H1 (cell line): ENCODE measurements at regions not wholly inside any gene's neighbourhood (a gene's known extent, or its start where the extent isn't known, plus 50 kb on each side); places are given as distances from the start of the nearest gene placed in this dataset.

Experiments
- CTCF ChIA-PET: fragments of 300-600 bp; sonication (Branson Sonifier 250); formaldehyde crosslinking; loops from one replicate; lab custom pipeline; 2021; ENCODE audit not compliant: partially characterized antibody; lab: Charles Lee
- POLR2A ChIA-PET: fragments of 300-600 bp; sonication (Branson Sonifier 250); formaldehyde crosslinking; loops from one replicate; lab custom pipeline; 2021; ENCODE audit warnings: inconsistent platforms; ENCODE audit not compliant: partially characterized antibody; lab: Charles Lee
- DNase-seq, 2 experiments: peaks; one replicate each; pipeline versions ENCODE4 v3.0.0 to v3.0.0-alpha.2; 2010 to 2022; ENCODE audit warnings: low spot score in 2 of 2, low read depth in 1 of 2, mixed read lengths in 1 of 2
- FAIRE-seq: peaks from 2 replicates; lab custom pipeline; 2011; peaks lifted over from hg19 to GRCh38; lab: Jason Lieb, UNC
- H2AFZ ChIP-seq: 2 replicates; pipeline ENCODE4 v1.8.1; 2012; ENCODE audit warnings: low read length, inconsistent platforms
- H2AK5ac ChIP-seq: 2 replicates; pipeline ENCODE4 v1.6.1; 2013; ENCODE audit warnings: low read depth, low read length
- H2BK120ac ChIP-seq: replicated peaks from 2 replicates; pipeline ENCODE3; 2013; ENCODE audit warnings: low read depth, low read length, inconsistent platforms
- H2BK12ac ChIP-seq: 2 replicates; pipeline ENCODE4 v1.6.1; 2013; ENCODE audit warnings: low read depth, low read length
- H2BK15ac ChIP-seq: 2 replicates; pipeline ENCODE4 v1.6.1; 2013; ENCODE audit warnings: low read length
- H2BK20ac ChIP-seq: 2 replicates; pipeline ENCODE4 v1.6.1; 2013; ENCODE audit warnings: low read length
- H2BK5ac ChIP-seq: 2 replicates; pipeline ENCODE4 v1.6.1; 2013; ENCODE audit warnings: low read depth, low read length
- H3K14ac ChIP-seq: 2 replicates; pipeline ENCODE4 v1.6.1; 2013; ENCODE audit warnings: inconsistent platforms; ENCODE audit not compliant: insufficient read length
- H3K18ac ChIP-seq: 2 replicates; pipeline ENCODE4 v1.6.1; 2013; ENCODE audit warnings: low read length; ENCODE audit errors: extremely low read depth
- H3K23ac ChIP-seq: 2 replicates; pipeline ENCODE4 v1.6.1; 2013; ENCODE audit warnings: inconsistent platforms; ENCODE audit not compliant: insufficient read length
- H3K23me2 ChIP-seq: 2 replicates; pipeline ENCODE4 v1.6.1; 2013; ENCODE audit warnings: low read depth, low read length
- H3K27ac ChIP-seq: 2 replicates; pipeline ENCODE4 v1.6.1; 2011; ENCODE audit warnings: low read depth, low read length, inconsistent platforms
- H3K27me3 ChIP-seq, 4 experiments: replicated peaks in 1 of 4; 1 replicate in 1 of 4; 2 replicates in 3 of 4; pipeline versions ENCODE4 v1.6.1 to v1.8.1; 2011 to 2013; ENCODE audit warnings: low read length in 3 of 4, mild to moderate bottlenecking in 3 of 4, inconsistent platforms in 2 of 4, mixed read lengths in 2 of 4, moderate library complexity in 1 of 4; ENCODE audit not compliant: control insufficient read depth in 3 of 4, insufficient read depth in 3 of 4; ENCODE audit errors: extremely low read depth in 1 of 4
- H3K36me3 ChIP-seq, 4 experiments: 2 replicates each; pipeline versions ENCODE4 v1.6.1 to v1.8.1; 2011 to 2013; ENCODE audit warnings: mild to moderate bottlenecking in 4 of 4, low read length in 3 of 4, moderate library complexity in 2 of 4, control low read depth in 1 of 4, inconsistent platforms in 1 of 4; ENCODE audit not compliant: insufficient read depth in 4 of 4, control insufficient read depth in 2 of 4
- H3K4ac ChIP-seq: replicated peaks from 2 replicates; pipeline ENCODE3; 2013; ENCODE audit warnings: low read length, low read depth, mixed read lengths, inconsistent platforms; ENCODE audit not compliant: insufficient read length
- H3K4me1 ChIP-seq, 4 experiments: replicated peaks in 1 of 4; 1 replicate in 1 of 4; 2 replicates in 3 of 4; pipeline versions ENCODE4 v1.6.1 to v1.8.1; 2011 to 2013; ENCODE audit warnings: low read length in 3 of 4, inconsistent platforms in 2 of 4, mixed read lengths in 1 of 4; ENCODE audit not compliant: insufficient read depth in 4 of 4, control insufficient read depth in 3 of 4
- H3K4me2 ChIP-seq, 2 experiments: 2 replicates each; pipeline versions ENCODE4 v1.6.1 to v1.8.1; 2011 to 2013; ENCODE audit warnings: low read depth in 2 of 2, low read length in 2 of 2, control low read depth in 1 of 2, inconsistent platforms in 1 of 2, mild to moderate bottlenecking in 1 of 2; ENCODE audit not compliant: insufficient read depth in 1 of 2
- H3K4me3 ChIP-seq, 4 experiments: fragments of 200-600, 300-600 bp in 1 of 4; sonication (generic), shearing (Covaris generic), sonication (Bioruptor Twin) in 1 of 4; 2 replicates each; pipeline versions ENCODE4 v1.5.1 to v1.8.1; 2011 to 2016; ENCODE audit warnings: low read length in 4 of 4, low read depth in 3 of 4, control low read depth in 2 of 4, inconsistent platforms in 2 of 4, mild to moderate bottlenecking in 2 of 4, mixed read lengths in 1 of 4, moderate library complexity in 1 of 4; ENCODE audit not compliant: insufficient read depth in 2 of 4; ENCODE audit errors: extremely low read depth in 1 of 4
- H3K56ac ChIP-seq: replicated peaks from 2 replicates; pipeline ENCODE3; 2013; ENCODE audit warnings: low read depth, mild to moderate bottlenecking, mixed read lengths, low read length, inconsistent platforms; ENCODE audit not compliant: insufficient read length
- H3K79me1 ChIP-seq: 2 replicates; pipeline ENCODE4 v1.6.1; 2013; ENCODE audit warnings: low read depth, low read length, control low read depth
- H3K79me2 ChIP-seq, 2 experiments: 2 replicates each; pipeline versions ENCODE4 v1.6.1 to v1.8.1; 2012 to 2013; ENCODE audit warnings: low read length in 2 of 2, mild to moderate bottlenecking in 2 of 2, inconsistent platforms in 1 of 2; ENCODE audit not compliant: insufficient read depth in 2 of 2, control insufficient read depth in 1 of 2
- H3K9ac ChIP-seq, 4 experiments: replicated peaks in 1 of 4; 1 replicate in 1 of 4; 2 replicates in 3 of 4; pipeline versions ENCODE4 v1.6.1 to v1.8.1; 2011 to 2013; ENCODE audit warnings: low read depth in 3 of 4, low read length in 3 of 4, control low read depth in 2 of 4, mild to moderate bottlenecking in 2 of 4, moderate library complexity in 2 of 4, inconsistent platforms in 1 of 4; ENCODE audit errors: extremely low read depth in 1 of 4
- H3K9me3 ChIP-seq, 2 experiments: 2 replicates each; pipeline versions ENCODE4 v1.6.1 to v1.8.1; 2012 to 2013; ENCODE audit warnings: mild to moderate bottlenecking in 2 of 2, moderate library complexity in 2 of 2, control low read depth in 1 of 2, inconsistent platforms in 1 of 2, low read depth in 1 of 2, low read length in 1 of 2, mixed read lengths in 1 of 2; ENCODE audit not compliant: insufficient read depth in 2 of 2
- H4K20me1 ChIP-seq, 2 experiments: replicated peaks in 1 of 2; 2 replicates each; pipeline versions ENCODE3 to v1.8.1; 2011 to 2013; ENCODE audit warnings: inconsistent platforms in 2 of 2, low read length in 2 of 2, mild to moderate bottlenecking in 1 of 2; ENCODE audit not compliant: insufficient read depth in 2 of 2, control insufficient read depth in 1 of 2
- H4K5ac ChIP-seq: 2 replicates; pipeline ENCODE4 v1.6.1; 2013; ENCODE audit warnings: low read length, low read depth, mixed read lengths, inconsistent platforms; ENCODE audit not compliant: insufficient read length
- H4K8ac ChIP-seq: 2 replicates; pipeline ENCODE4 v1.8.0; 2013; ENCODE audit warnings: mild to moderate bottlenecking, moderate library complexity, low read length, inconsistent platforms; ENCODE audit not compliant: insufficient read depth; ENCODE audit errors: extremely low read depth
- H4K91ac ChIP-seq: replicated peaks from 2 replicates; pipeline ENCODE3; 2013; ENCODE audit warnings: low read length, mixed read lengths, inconsistent platforms; ENCODE audit not compliant: insufficient read length
- RBBP5 ChIP-seq: IDR thresholded peaks from 2 replicates; pipeline ENCODE4 v1.7.1; 2012; ENCODE audit warnings: low read depth, mild to moderate bottlenecking, inconsistent platforms, low read length, moderate library complexity, borderline replicate concordance
- SIX5 ChIP-seq: IDR thresholded peaks from 2 replicates; pipeline ENCODE4 v1.6.1; 2011; ENCODE audit warnings: mild to moderate bottlenecking, low read depth, low read length
- SUZ12 ChIP-seq: fragments of 200-600 bp; sonication (generic); IDR thresholded peaks from 2 replicates; pipeline ENCODE4 v1.6.1; 2012; ENCODE audit warnings: mild to moderate bottlenecking, inconsistent platforms, low read length, moderate library complexity, mixed read lengths
- WGBS, 2 experiments: shearing (Covaris generic) in 1 of 2; methylation state at CpG; one replicate each; pipeline versions ENCODE4 v1.1.6 to v1.1.7; 2013 to 2015; ENCODE audit warnings: low lambda C conversion rate in 2 of 2, mixed read lengths in 2 of 2, inconsistent platforms in 1 of 2, low coverage in 1 of 2, missing lambda C conversion rate in 1 of 2; ENCODE audit not compliant: insufficient replicate concordance in 2 of 2, insufficient coverage in 1 of 2, insufficient read length in 1 of 2; ENCODE audit errors: extremely low coverage in 1 of 2, missing lambda C conversion rate in 1 of 2; 5-methylcytosine and 5-hydroxymethylcytosine counted together

GRCh38 chr3:161754420-161755053, 257.9 kb downstream of the OTOL1 start:
- Histone ChIP-seq H3K27me3 (no peaks in the 10 kb centered on the region), H3K23ac (no peak overlapping the region), H2BK120ac (no peak overlapping the region), H3K4me2 (no peak overlapping the region), H2BK5ac (no peak overlapping the region), H3K27ac (no peak overlapping the region), H3K36me3 (no peaks in the 10 kb centered on the region), H3K18ac (no peak overlapping the region), H4K20me1 (no peaks in the 10 kb centered on the region), H4K8ac (no peak overlapping the region), H3K14ac (no peak overlapping the region), H3K4me3 (no peak overlapping the region), H2BK12ac (no peak overlapping the region), H3K23me2 (no peaks in the 10 kb centered on the region), H3K79me2 (no peaks in the 10 kb centered on the region), H2AFZ (no peak overlapping the region), H4K5ac (no peak overlapping the region), H4K91ac (no peak overlapping the region), H2BK20ac (no peak overlapping the region), H2BK15ac (no peak overlapping the region), H3K56ac (no peak overlapping the region), H3K79me1 (no peaks in the 10 kb centered on the region), H3K9ac (no peak overlapping the region), H3K9me3 (no peaks in the 10 kb centered on the region), H2AK5ac (no peak overlapping the region), H3K4ac (no peak overlapping the region), H3K4me1 (no peaks in the 10 kb centered on the region)
- TF ChIP-seq SUZ12 (no peak), RBBP5 (no peak), SIX5 (no peak)
- no peak for FAIRE-seq
- 88 to 100% methylated on average over 1 to 3 of the region's 3 CpGs for WGBS, 2 experiments
- POLR2A ChIA-PET: no interaction called here
- CTCF ChIA-PET: no interaction called here
- no peak for DNase-seq
